Transverse colon (tissue), 4 donors: ENCODE measurements at regions not wholly inside any gene's neighbourhood (a gene's known extent, or its start where the extent isn't known, plus 50 kb on each side); places are given as distances from the start of the nearest gene placed in this dataset.

Experiments used
- CTCF ChIP-seq, 5 experiments: fragments of 200-600 bp in 3 of 5; fragments of 450-650 bp in 2 of 5; sonication (generic) in 3 of 5; IDR thresholded peaks; 1 replicate in 2 of 5; 2 replicates in 3 of 5; pipeline ENCODE4 v1.5.1; 2016 to 2017; ENCODE audit warnings: antibody characterized with exemption in 5 of 5, inconsistent platforms in 3 of 5, mild to moderate bottlenecking in 2 of 5, moderate library complexity in 1 of 5
- POLR2AphosphoS5 ChIP-seq, 3 donors: sonication (generic); formaldehyde crosslinking; IDR thresholded peaks; one replicate each; pipeline ENCODE4 v1.6.1; 2016; ENCODE audit warnings: antibody characterized with exemption in 3 of 3

GRCh38 chr2:215627771-215628170, 191.9 kb upstream of the FN1 start:
- TF ChIP-seq POLR2AphosphoS5 (IDR thresholded peaks at IDR 0.05) = no peak
- no peak for TF ChIP-seq CTCF (IDR thresholded peaks at IDR 0.05)
